CD4-positive, CD25-positive, alpha-beta regulatory T cell (primary cell): ENCODE measurements at regions not wholly inside any gene's neighbourhood (a gene's known extent, or its start where the extent isn't known, plus 50 kb on each side); places are given as distances from the start of the nearest gene placed in this dataset.

Experiments
- ATAC-seq, 2 donors: fragments of 150-1000 bp; cut with Tn5 transposase; one replicate each; pipeline ENCODE4 v1.10.0; 2021; ENCODE audit warnings: low read depth in 2 of 2, moderate number of reproducible peaks in 2 of 2, moderate library complexity in 1 of 2
- DNase-seq, 3 donors: peaks; one replicate each; pipeline versions ENCODE4 v3.0.0 to v3.0.0-alpha.2; 2012 to 2022; ENCODE audit warnings: mixed read lengths in 1 of 3
- H3K27ac ChIP-seq: one replicate; pipeline ENCODE4 v1.7.0; 2013; ENCODE audit warnings: mild to moderate bottlenecking, low read length; ENCODE audit not compliant: insufficient read depth, poor library complexity, severe bottlenecking
- H3K27me3 ChIP-seq: one replicate; pipeline ENCODE4 v1.7.0; 2013; ENCODE audit warnings: low read length; ENCODE audit not compliant: control insufficient read depth, insufficient read depth
- H3K36me3 ChIP-seq: one replicate; pipeline ENCODE4 v1.7.0; 2013; ENCODE audit warnings: mild to moderate bottlenecking, low read length, moderate library complexity; ENCODE audit not compliant: control insufficient read depth, insufficient read depth
- H3K4me1 ChIP-seq: 2 replicates; pipeline ENCODE4 v1.7.0; 2013; ENCODE audit warnings: mild to moderate bottlenecking, low read length; ENCODE audit not compliant: insufficient read depth, control insufficient read depth, poor library complexity, severe bottlenecking
- H3K4me3 ChIP-seq: one replicate; pipeline ENCODE4 v1.7.0; 2013; ENCODE audit warnings: low read depth, mild to moderate bottlenecking, low read length, moderate library complexity
- H3K9me3 ChIP-seq, 2 experiments: 1 replicate in 1 of 2; 2 replicates in 1 of 2; pipeline ENCODE4 v1.7.0; 2013; ENCODE audit warnings: low read length in 2 of 2, mild to moderate bottlenecking in 1 of 2, moderate library complexity in 1 of 2; ENCODE audit not compliant: control insufficient read depth in 2 of 2
- H3K27ac Mint-ChIP-seq, 3 donors: one replicate each; pipeline ENCODE4 v1.8.0; 2020 to 2022; ENCODE audit warnings: mild to moderate bottlenecking in 3 of 3, mixed read lengths in 3 of 3, moderate library complexity in 2 of 3
- H3K27me3 Mint-ChIP-seq: one replicate; pipeline ENCODE4 v1.8.0; 2022; ENCODE audit warnings: mild to moderate bottlenecking, mixed read lengths
- H3K36me3 Mint-ChIP-seq: one replicate; pipeline ENCODE4 v1.8.0; 2020; ENCODE audit warnings: mixed read lengths
- H3K4me1 Mint-ChIP-seq, 4 donors: one replicate each; pipeline ENCODE4 v1.8.0; 2020 to 2022; ENCODE audit warnings: mixed read lengths in 4 of 4, mild to moderate bottlenecking in 1 of 4
- H3K4me3 Mint-ChIP-seq, 4 donors: one replicate each; pipeline ENCODE4 v1.8.0; 2020 to 2022; ENCODE audit warnings: mild to moderate bottlenecking in 4 of 4, mixed read lengths in 4 of 4, moderate library complexity in 3 of 4
- H3K9me3 Mint-ChIP-seq, 7 donors: one replicate each; pipeline ENCODE4 v1.8.0; 2020 to 2022; ENCODE audit warnings: mixed read lengths in 7 of 7, mild to moderate bottlenecking in 3 of 7, moderate library complexity in 2 of 7

DNA sequence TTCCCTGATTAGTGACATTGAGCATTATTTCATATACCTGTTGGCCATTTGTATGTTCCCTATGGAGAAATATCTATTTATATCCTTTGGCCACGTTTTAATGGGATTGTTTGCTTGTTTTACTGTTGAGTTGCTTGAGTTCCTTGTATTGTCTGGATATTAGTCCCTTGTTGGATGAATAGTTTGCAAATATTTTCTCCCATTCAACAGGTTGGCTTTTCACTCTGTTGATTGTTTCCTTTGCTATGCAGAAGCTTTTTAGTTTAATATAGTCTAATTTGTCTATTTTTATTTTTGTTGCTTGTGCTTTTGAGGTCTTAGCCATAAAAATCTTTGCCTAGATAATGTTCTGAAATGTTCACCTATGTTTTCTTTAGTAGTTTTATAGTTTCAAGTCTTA lies 60.2 kb upstream of the HUWE1 start:
- peaks cover 5% of the 10 kb centered on the region for H3K27me3 Mint-ChIP-seq
- no peak for DNase-seq
- Histone ChIP-seq H3K36me3 (no peaks in the 10 kb centered on the region), H3K4me1 (no peaks in the 10 kb centered on the region), H3K27ac (no peak overlapping the region), H3K4me3 (no peak overlapping the region), H3K9me3 (no peaks in the 10 kb centered on the region), H3K27me3 (no peaks in the 10 kb centered on the region)
- no peaks in the 10 kb centered on the region for H3K9me3 Mint-ChIP-seq
- no peak overlapping the region for H3K27ac Mint-ChIP-seq
- no peaks in the 10 kb centered on the region for H3K36me3 Mint-ChIP-seq
- no peak for ATAC-seq
- no peak overlapping the region for H3K4me3 Mint-ChIP-seq
- H3K4me1 Mint-ChIP-seq = peaks cover 0 to 2% (median 0%) of the 10 kb centered on the region in 4 donors

DNA sequence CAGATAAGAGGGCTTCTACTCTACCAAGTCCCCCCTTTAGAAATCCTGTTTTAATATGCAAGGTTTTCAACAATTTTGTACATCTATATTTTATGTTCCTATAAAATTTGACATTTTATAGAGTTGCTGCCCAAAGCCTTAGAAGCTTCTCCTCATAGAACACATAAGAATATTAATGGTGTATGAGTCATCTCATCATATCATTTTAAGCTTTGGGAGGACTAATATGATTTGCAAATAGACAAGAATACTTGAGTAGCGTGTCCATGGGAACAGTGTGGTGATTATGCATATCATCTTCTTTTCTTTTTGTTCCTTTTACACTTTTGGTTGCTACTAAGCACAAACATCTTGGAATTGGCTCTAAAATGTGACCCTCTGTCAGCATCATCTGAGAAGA lies 56.7 kb upstream of the HUWE1 start:
- H3K9me3 ChIP-seq = no peaks in the 10 kb centered on the region
- no peak overlapping the region for H3K4me3 Mint-ChIP-seq
- no peaks in the 10 kb centered on the region for H3K36me3 ChIP-seq
- ATAC-seq = no peak
- no peaks in the 10 kb centered on the region for H3K27me3 ChIP-seq
- H3K4me3 ChIP-seq = no peak overlapping the region
- peaks cover 0 to 2% (median 0%) of the 10 kb centered on the region in 4 donors for H3K4me1 Mint-ChIP-seq
- no peaks in the 10 kb centered on the region for H3K36me3 Mint-ChIP-seq
- peaks cover 3% of the 10 kb centered on the region for H3K27me3 Mint-ChIP-seq
- H3K27ac ChIP-seq = no peak overlapping the region
- no peaks in the 10 kb centered on the region for H3K9me3 Mint-ChIP-seq
- no peaks in the 10 kb centered on the region for H3K4me1 ChIP-seq
- DNase-seq = no peak
- no peak overlapping the region for H3K27ac Mint-ChIP-seq

DNA sequence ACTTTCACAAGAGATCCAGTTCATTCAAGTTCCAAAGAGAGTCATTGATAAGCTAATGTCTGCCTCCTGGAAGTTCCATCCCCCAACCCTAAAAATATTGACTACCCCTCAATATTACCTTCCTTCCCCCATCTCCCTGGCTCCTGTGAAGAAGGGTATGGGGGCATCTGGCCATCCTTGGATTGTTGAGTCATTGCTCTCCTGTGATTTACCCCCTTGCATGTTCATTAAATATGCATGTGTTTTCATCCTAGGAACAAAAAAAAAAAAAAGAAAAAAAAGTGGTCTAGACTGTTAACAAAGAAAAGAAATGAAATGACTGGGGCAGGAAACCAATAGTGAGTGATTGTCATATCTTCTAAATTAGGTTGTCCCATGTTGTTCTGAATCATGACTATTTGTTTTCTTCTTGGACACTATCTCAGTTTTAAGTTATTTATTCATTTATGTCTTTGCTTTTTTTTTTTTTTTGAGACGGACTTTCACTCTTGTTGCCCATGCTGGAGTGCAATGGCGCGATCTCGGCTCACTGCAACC lies 51.9 kb upstream of the HUWE1 start:
- Histone ChIP-seq H3K4me1 (peaks cover 5% of the 10 kb centered on the region), H3K9me3 (no peaks in the 10 kb centered on the region), H3K36me3 (no peaks in the 10 kb centered on the region), H3K4me3 (no peak overlapping the region), H3K27me3 (no peaks in the 10 kb centered on the region), H3K27ac (no peak overlapping the region)
- Mint-ChIP-seq H3K9me3 (peaks cover 0 to 6% (median 0%) of the 10 kb centered on the region in 7 donors), H3K27me3 (no peaks in the 10 kb centered on the region), H3K27ac (no peak overlapping the region), H3K4me1 (peaks cover 0 to 12% (median 9%) of the 10 kb centered on the region in 4 donors), H3K36me3 (no peaks in the 10 kb centered on the region), H3K4me3 (peak overlapping the region in 1 of 4 donors; percentile 33)
- DNase-seq (peak in 1 of 3 donors; percentile 27), ATAC-seq (no peak)
